ENCODE measurements at regions not wholly inside any gene's neighbourhood (a gene's known extent, or its start where the extent isn't known, plus 50 kb on each side); places are given as distances from the start of the nearest gene placed in this dataset.

- Histone ChIP-seq H3K36me3 (ENCODE audit: control insufficient read depth in 1 of 2, insufficient read depth in 2 of 2, low read length in 2 of 2) (no peaks in the 10 kb centered on the region), H3K4me3 (ENCODE audit: low read depth in 1 of 2, low read length in 2 of 2) (no peak overlapping the region), H3K27me3 (ENCODE audit: control insufficient read depth in 1 of 2, insufficient read depth in 2 of 2, low read length in 2 of 2) (no peaks in the 10 kb centered on the region), H3K9me3 (ENCODE audit: control insufficient read depth in 1 of 2, low read length in 2 of 2) (peaks cover 0 to 10% of the 10 kb centered on the region in 2 donors), H3K9ac (ENCODE audit: low read depth in 1 of 2, low read length in 2 of 2) (no peak overlapping the region), H3K4me1 (ENCODE audit: control insufficient read depth in 1 of 2, insufficient read depth in 2 of 2, low read length in 2 of 2) (no peaks in the 10 kb centered on the region), H3K27ac (ENCODE audit: low read depth, low read length) (no peak overlapping the region)
Measured at GRCh38 chr2:80894486-80894885, 589.9 kb upstream of the LRRTM1 start.

DNA sequence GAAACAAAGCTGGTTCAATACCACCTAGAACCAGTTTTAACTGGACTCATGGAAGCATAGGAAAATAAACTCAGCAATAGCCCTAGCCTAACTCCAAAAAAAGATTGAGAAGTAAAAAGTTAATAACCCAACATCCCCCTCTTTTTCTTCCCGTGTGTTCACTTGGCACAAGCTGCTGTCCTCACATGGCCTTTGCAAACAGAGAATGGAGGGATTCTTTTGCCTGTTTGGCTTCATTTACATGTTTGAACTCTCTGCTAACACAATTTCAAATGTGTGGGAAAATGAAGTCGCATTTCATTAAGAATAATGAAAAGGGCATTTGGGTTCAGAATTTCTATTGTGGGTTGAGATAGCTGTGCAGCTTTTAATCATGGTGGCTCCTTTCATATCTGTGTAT, 589.2 kb upstream of the LRRTM1 start:
- H3K4me1 ChIP-seq (ENCODE audit: control insufficient read depth in 1 of 2, insufficient read depth in 2 of 2, low read length in 2 of 2), result no peaks in the 10 kb centered on the region
- no peak overlapping the region for H3K27ac ChIP-seq (ENCODE audit: low read depth, low read length)
- H3K4me3 ChIP-seq (ENCODE audit: low read depth in 1 of 2, low read length in 2 of 2), result no peak overlapping the region
- peaks cover 0 to 10% of the 10 kb centered on the region in 2 donors for H3K9me3 ChIP-seq (ENCODE audit: control insufficient read depth in 1 of 2, low read length in 2 of 2)
- no peaks in the 10 kb centered on the region for H3K27me3 ChIP-seq (ENCODE audit: control insufficient read depth in 1 of 2, insufficient read depth in 2 of 2, low read length in 2 of 2)
- no peak overlapping the region for H3K9ac ChIP-seq (ENCODE audit: low read depth in 1 of 2, low read length in 2 of 2)
- no peaks in the 10 kb centered on the region for H3K36me3 ChIP-seq (ENCODE audit: control insufficient read depth in 1 of 2, insufficient read depth in 2 of 2, low read length in 2 of 2)

DNA sequence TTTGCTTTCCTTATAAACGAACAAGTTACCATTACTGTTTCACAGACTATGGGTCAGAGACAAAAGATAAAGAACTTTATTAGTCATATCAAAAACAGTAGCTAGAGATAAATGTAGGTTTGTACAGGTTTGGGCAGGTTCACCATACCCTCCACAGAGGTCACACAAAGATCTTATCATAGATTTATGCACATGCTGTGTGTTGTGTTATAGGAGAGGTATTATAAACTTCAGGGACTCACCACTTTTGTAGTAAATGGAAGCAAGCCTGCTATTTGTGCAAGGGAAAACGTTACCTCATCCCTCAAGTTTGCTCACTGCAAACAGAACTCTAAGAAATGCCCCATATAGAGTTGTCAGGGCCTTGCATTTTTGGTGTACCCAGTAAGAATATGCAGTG, 584.5 kb upstream of the LRRTM1 start:
- Histone ChIP-seq H3K9ac (ENCODE audit: low read depth in 1 of 2, low read length in 2 of 2) (no peak overlapping the region), H3K4me3 (ENCODE audit: low read depth in 1 of 2, low read length in 2 of 2) (no peak overlapping the region), H3K27me3 (ENCODE audit: control insufficient read depth in 1 of 2, insufficient read depth in 2 of 2, low read length in 2 of 2) (no peaks in the 10 kb centered on the region), H3K9me3 (ENCODE audit: control insufficient read depth in 1 of 2, low read length in 2 of 2) (peaks cover 0 to 7% of the 10 kb centered on the region in 2 donors), H3K36me3 (ENCODE audit: control insufficient read depth in 1 of 2, insufficient read depth in 2 of 2, low read length in 2 of 2) (no peaks in the 10 kb centered on the region), H3K27ac (ENCODE audit: low read depth, low read length) (no peak overlapping the region), H3K4me1 (ENCODE audit: control insufficient read depth in 1 of 2, insufficient read depth in 2 of 2, low read length in 2 of 2) (no peaks in the 10 kb centered on the region)

DNA sequence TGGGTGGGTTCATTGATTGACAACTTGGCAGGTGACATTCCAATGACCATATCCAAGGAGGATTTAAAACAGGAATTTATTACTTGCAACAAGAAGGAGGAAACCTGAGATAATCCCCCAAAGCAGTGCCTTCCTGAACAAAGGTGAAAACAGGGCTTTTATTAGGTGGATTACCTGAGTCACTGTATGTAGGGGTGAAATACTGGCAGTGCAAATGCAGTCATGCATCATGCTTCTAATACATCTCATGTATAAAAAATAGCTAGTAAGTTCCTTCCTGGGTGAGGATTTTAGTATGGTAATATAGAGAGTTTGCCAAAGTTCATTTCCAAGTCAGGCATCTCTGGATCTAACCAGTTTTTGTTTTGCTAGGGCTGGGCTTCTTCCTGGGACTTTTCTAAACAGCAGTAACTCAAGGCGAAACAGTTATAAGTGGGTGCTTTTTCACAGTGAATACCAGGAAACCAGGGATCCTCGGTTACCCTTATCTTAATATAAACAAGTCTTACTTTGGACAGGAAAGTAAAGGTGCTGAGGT, 583.4 kb upstream of the LRRTM1 start:
- no peaks in the 10 kb centered on the region for H3K4me1 ChIP-seq (ENCODE audit: control insufficient read depth in 1 of 2, insufficient read depth in 2 of 2, low read length in 2 of 2)
- H3K4me3 ChIP-seq (ENCODE audit: low read depth in 1 of 2, low read length in 2 of 2), result no peak overlapping the region
- no peak overlapping the region for H3K9ac ChIP-seq (ENCODE audit: low read depth in 1 of 2, low read length in 2 of 2)
- no peaks in the 10 kb centered on the region for H3K27me3 ChIP-seq (ENCODE audit: control insufficient read depth in 1 of 2, insufficient read depth in 2 of 2, low read length in 2 of 2)
- no peaks in the 10 kb centered on the region for H3K36me3 ChIP-seq (ENCODE audit: control insufficient read depth in 1 of 2, insufficient read depth in 2 of 2, low read length in 2 of 2)
- peaks cover 0 to 7% of the 10 kb centered on the region in 2 donors for H3K9me3 ChIP-seq (ENCODE audit: control insufficient read depth in 1 of 2, low read length in 2 of 2)
- no peak overlapping the region for H3K27ac ChIP-seq (ENCODE audit: low read depth, low read length)

- H3K27ac ChIP-seq (ENCODE audit: low read depth, low read length), result no peak overlapping the region
- H3K9me3 ChIP-seq (ENCODE audit: control insufficient read depth in 1 of 2, low read length in 2 of 2), result peaks cover 0 to 2% of the 10 kb centered on the region in 2 donors
- H3K4me3 ChIP-seq (ENCODE audit: low read depth in 1 of 2, low read length in 2 of 2), result no peak overlapping the region
- H3K4me1 ChIP-seq (ENCODE audit: control insufficient read depth in 1 of 2, insufficient read depth in 2 of 2, low read length in 2 of 2), result no peaks in the 10 kb centered on the region
- H3K36me3 ChIP-seq (ENCODE audit: control insufficient read depth in 1 of 2, insufficient read depth in 2 of 2, low read length in 2 of 2), result no peaks in the 10 kb centered on the region
- H3K9ac ChIP-seq (ENCODE audit: low read depth in 1 of 2, low read length in 2 of 2), result no peak overlapping the region
- H3K27me3 ChIP-seq (ENCODE audit: control insufficient read depth in 1 of 2, insufficient read depth in 2 of 2, low read length in 2 of 2), result no peaks in the 10 kb centered on the region
Measured at GRCh38 chr2:80874374-80874773, 569.8 kb upstream of the LRRTM1 start.

DNA sequence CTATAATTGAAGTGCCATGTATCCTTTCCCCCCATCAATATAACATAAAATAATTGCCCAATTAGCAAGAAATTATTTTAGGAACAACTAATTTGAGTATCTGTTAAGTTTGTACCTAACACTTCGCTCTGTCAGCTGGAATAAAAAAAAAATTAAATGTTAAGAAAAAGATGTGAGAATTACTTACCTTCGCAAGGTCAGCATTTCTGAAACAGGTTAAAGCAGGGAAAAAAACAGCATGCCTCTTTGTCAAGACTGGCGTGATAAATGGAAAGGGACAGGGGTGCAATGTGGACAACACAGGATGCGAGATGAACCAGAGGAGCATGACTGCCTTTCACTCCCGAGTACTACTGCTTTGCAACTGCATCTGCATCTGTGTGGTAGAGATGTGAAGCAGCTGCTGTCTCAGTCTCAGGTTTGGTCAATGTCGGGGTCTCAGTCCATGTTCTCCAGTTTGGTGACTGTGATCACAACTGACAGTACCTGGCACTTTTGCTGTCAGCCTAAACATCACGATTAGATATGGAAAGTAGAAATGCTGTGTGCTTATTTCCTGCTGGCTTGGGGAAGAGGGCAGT, 565.4 kb upstream of the LRRTM1 start:
- H3K27me3 ChIP-seq (ENCODE audit: control insufficient read depth in 1 of 2, insufficient read depth in 2 of 2, low read length in 2 of 2), result no peaks in the 10 kb centered on the region
- no peak overlapping the region for H3K9ac ChIP-seq (ENCODE audit: low read depth in 1 of 2, low read length in 2 of 2)
- no peak overlapping the region for H3K4me3 ChIP-seq (ENCODE audit: low read depth in 1 of 2, low read length in 2 of 2)

DNA sequence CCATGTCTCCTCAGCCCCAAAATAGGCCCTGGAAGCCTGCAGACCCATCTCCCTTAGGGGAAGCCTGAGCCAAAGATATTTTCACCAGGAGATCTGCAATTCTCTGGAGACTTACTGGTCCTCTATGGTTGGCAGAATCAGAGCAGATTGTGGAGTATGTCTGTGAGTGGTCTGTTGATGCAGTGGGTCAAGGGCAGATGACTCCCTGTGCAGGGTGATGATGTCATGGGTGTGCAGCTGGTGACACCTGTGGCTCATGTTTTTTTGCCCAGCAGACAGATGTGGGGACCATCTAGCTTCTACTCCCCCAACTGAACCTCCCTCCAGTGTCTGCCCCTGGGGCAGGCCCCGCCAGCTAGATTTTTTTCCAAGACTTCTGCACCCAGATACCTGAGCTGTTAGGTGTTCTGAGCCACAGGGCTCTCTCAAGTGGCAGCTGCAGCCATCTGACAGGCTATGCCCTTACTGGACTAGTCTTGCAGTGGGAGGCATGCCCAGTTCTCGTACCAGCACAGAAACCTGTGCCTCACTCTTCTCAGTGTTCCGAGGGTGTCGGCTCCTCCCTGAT, 558.7 kb upstream of the LRRTM1 start:
- Histone ChIP-seq H3K27me3 (ENCODE audit: control insufficient read depth in 1 of 2, insufficient read depth in 2 of 2, low read length in 2 of 2) (no peaks in the 10 kb centered on the region), H3K4me1 (ENCODE audit: control insufficient read depth in 1 of 2, insufficient read depth in 2 of 2, low read length in 2 of 2) (no peaks in the 10 kb centered on the region), H3K4me3 (ENCODE audit: low read depth in 1 of 2, low read length in 2 of 2) (no peak overlapping the region), H3K9ac (ENCODE audit: low read depth in 1 of 2, low read length in 2 of 2) (no peak overlapping the region), H3K36me3 (ENCODE audit: control insufficient read depth in 1 of 2, insufficient read depth in 2 of 2, low read length in 2 of 2) (no peaks in the 10 kb centered on the region), H3K9me3 (ENCODE audit: control insufficient read depth in 1 of 2, low read length in 2 of 2) (peaks cover 4 to 15% of the 10 kb centered on the region in 2 donors), H3K27ac (ENCODE audit: low read depth, low read length) (no peak overlapping the region)

More for the DNA sequence above, 565.4 kb upstream of the LRRTM1 start:
- H3K27ac ChIP-seq (ENCODE audit: low read depth, low read length), result no peak overlapping the region
- peaks cover 2 to 11% of the 10 kb centered on the region in 2 donors for H3K9me3 ChIP-seq (ENCODE audit: control insufficient read depth in 1 of 2, low read length in 2 of 2)
- no peaks in the 10 kb centered on the region for H3K36me3 ChIP-seq (ENCODE audit: control insufficient read depth in 1 of 2, insufficient read depth in 2 of 2, low read length in 2 of 2)
- no peaks in the 10 kb centered on the region for H3K4me1 ChIP-seq (ENCODE audit: control insufficient read depth in 1 of 2, insufficient read depth in 2 of 2, low read length in 2 of 2)

GRCh38 chr2:80858965-80859364, 554.4 kb upstream of the LRRTM1 start:
- no peaks in the 10 kb centered on the region for H3K36me3 ChIP-seq (ENCODE audit: control insufficient read depth in 1 of 2, insufficient read depth in 2 of 2, low read length in 2 of 2)
- H3K27me3 ChIP-seq (ENCODE audit: control insufficient read depth in 1 of 2, insufficient read depth in 2 of 2, low read length in 2 of 2), result no peaks in the 10 kb centered on the region
- no peak overlapping the region for H3K27ac ChIP-seq (ENCODE audit: low read depth, low read length)
- no peak overlapping the region for H3K9ac ChIP-seq (ENCODE audit: low read depth in 1 of 2, low read length in 2 of 2)
- peaks cover 0 to 15% of the 10 kb centered on the region in 2 donors for H3K9me3 ChIP-seq (ENCODE audit: control insufficient read depth in 1 of 2, low read length in 2 of 2)
- no peaks in the 10 kb centered on the region for H3K4me1 ChIP-seq (ENCODE audit: control insufficient read depth in 1 of 2, insufficient read depth in 2 of 2, low read length in 2 of 2)
- H3K4me3 ChIP-seq (ENCODE audit: low read depth in 1 of 2, low read length in 2 of 2), result no peak overlapping the region

GRCh38 chr2:80856227-80856626, 551.7 kb upstream of the LRRTM1 start:
- Histone ChIP-seq H3K9ac (ENCODE audit: low read depth in 1 of 2, low read length in 2 of 2) (no peak overlapping the region), H3K27ac (ENCODE audit: low read depth, low read length) (no peak overlapping the region)

GRCh38 chr2:80854831-80855230, 550.3 kb upstream of the LRRTM1 start:
- Histone ChIP-seq H3K4me3 (ENCODE audit: low read depth in 1 of 2, low read length in 2 of 2) (no peak overlapping the region), H3K9me3 (ENCODE audit: control insufficient read depth in 1 of 2, low read length in 2 of 2) (peaks cover 0 to under 1% of the 10 kb centered on the region in 2 donors), H3K27me3 (ENCODE audit: control insufficient read depth in 1 of 2, insufficient read depth in 2 of 2, low read length in 2 of 2) (no peaks in the 10 kb centered on the region), H3K4me1 (ENCODE audit: control insufficient read depth in 1 of 2, insufficient read depth in 2 of 2, low read length in 2 of 2) (no peaks in the 10 kb centered on the region), H3K27ac (ENCODE audit: low read depth, low read length) (no peak overlapping the region), H3K36me3 (ENCODE audit: control insufficient read depth in 1 of 2, insufficient read depth in 2 of 2, low read length in 2 of 2) (no peaks in the 10 kb centered on the region), H3K9ac (ENCODE audit: low read depth in 1 of 2, low read length in 2 of 2) (no peak overlapping the region)

More at GRCh38 chr2:80856227-80856626, 551.7 kb upstream of the LRRTM1 start:
- H3K9me3 ChIP-seq (ENCODE audit: control insufficient read depth in 1 of 2, low read length in 2 of 2), result peaks cover 0 to 3% of the 10 kb centered on the region in 2 donors
- no peaks in the 10 kb centered on the region for H3K27me3 ChIP-seq (ENCODE audit: control insufficient read depth in 1 of 2, insufficient read depth in 2 of 2, low read length in 2 of 2)
- no peaks in the 10 kb centered on the region for H3K4me1 ChIP-seq (ENCODE audit: control insufficient read depth in 1 of 2, insufficient read depth in 2 of 2, low read length in 2 of 2)
- H3K36me3 ChIP-seq (ENCODE audit: control insufficient read depth in 1 of 2, insufficient read depth in 2 of 2, low read length in 2 of 2), result no peaks in the 10 kb centered on the region
- no peak overlapping the region for H3K4me3 ChIP-seq (ENCODE audit: low read depth in 1 of 2, low read length in 2 of 2)

All from duodenal mucosa (tissue), 2 donors.